MM.1S (cell line): ENCODE measurements at regions not wholly inside any gene's neighbourhood (a gene's known extent, or its start where the extent isn't known, plus 50 kb on each side); places are given as distances from the start of the nearest gene placed in this dataset.

Experiments used
- DNase-seq: peaks from one replicate; pipeline ENCODE4 v3.0.0-alpha.2; 2015
- H2AFZ ChIP-seq: fragments of 300-600 bp; sonication (generic); 2 replicates; pipeline ENCODE4 v1.6.0; 2016; ENCODE audit warnings: antibody characterized with exemption, low read length
- H3F3A ChIP-seq: fragments of 300-600 bp; sonication (generic); 2 replicates; pipeline ENCODE4 v1.6.1; 2016; ENCODE audit warnings: mild to moderate bottlenecking, antibody characterized with exemption, low read length, moderate library complexity, mixed read lengths; ENCODE audit not compliant: insufficient read depth
- H3K27ac ChIP-seq: fragments of 300-600 bp; sonication (generic); 2 replicates; pipeline ENCODE4 v1.5.1; 2016; ENCODE audit warnings: mild to moderate bottlenecking, low read length
- H3K27me3 ChIP-seq: fragments of 300-600 bp; sonication (generic); replicated peaks from 2 replicates; pipeline ENCODE4 v1.6.0; 2016; ENCODE audit warnings: low read length; ENCODE audit not compliant: insufficient read depth
- H3K36me3 ChIP-seq: fragments of 300-600 bp; sonication (generic); replicated peaks from 2 replicates; pipeline ENCODE4 v1.6.1; 2016; ENCODE audit warnings: mild to moderate bottlenecking, low read length, mixed read lengths; ENCODE audit not compliant: insufficient read depth
- H3K4me1 ChIP-seq: fragments of 300-600 bp; sonication (generic); 2 replicates; pipeline ENCODE4 v1.6.1; 2016; ENCODE audit warnings: low read length, mixed read lengths
- H3K4me2 ChIP-seq: fragments of 300-600 bp; sonication (generic); 2 replicates; pipeline ENCODE4 v1.6.0; 2016; ENCODE audit warnings: low read depth, low read length
- H3K4me3 ChIP-seq: fragments of 300-600 bp; sonication (generic); 2 replicates; pipeline ENCODE4 v1.5.1; 2016; ENCODE audit warnings: low read length, mixed read lengths
- H3K79me2 ChIP-seq: fragments of 300-600 bp; sonication (generic); 2 replicates; pipeline ENCODE4 v1.6.1; 2016; ENCODE audit warnings: mixed run types, low read length, mixed read lengths
- H3K9ac ChIP-seq: fragments of 300-600 bp; sonication (generic); 2 replicates; pipeline ENCODE4 v1.6.1; 2016; ENCODE audit warnings: low read length, mixed read lengths
- H3K9me2 ChIP-seq: fragments of 300-600 bp; sonication (generic); replicated peaks from 2 replicates; pipeline ENCODE4 v1.6.1; 2016; ENCODE audit warnings: mild to moderate bottlenecking, low read length, mixed read lengths; ENCODE audit not compliant: insufficient read depth
- H3K9me3 ChIP-seq: fragments of 300-600 bp; sonication (generic); replicated peaks from 2 replicates; pipeline ENCODE4 v1.6.1; 2016; ENCODE audit warnings: mild to moderate bottlenecking, low read length, mixed read lengths; ENCODE audit not compliant: insufficient read depth
- H4K20me1 ChIP-seq: fragments of 300-600 bp; sonication (generic); 2 replicates; pipeline ENCODE4 v1.6.1; 2016; ENCODE audit warnings: mild to moderate bottlenecking, low read length, moderate library complexity, mixed read lengths; ENCODE audit not compliant: insufficient read depth
- CTCF ChIP-seq: fragments of 300-600 bp; sonication (generic); IDR thresholded peaks from 2 replicates; pipeline ENCODE4 v1.5.1; 2016; ENCODE audit warnings: antibody characterized with exemption, low read length, mixed read lengths
- EZH2 ChIP-seq: fragments of 300-600 bp; sonication (generic); optimal IDR thresholded peaks from 2 replicates; pipeline ENCODE3; 2017; ENCODE audit warnings: low read depth, mild to moderate bottlenecking, antibody characterized with exemption, low read length, mixed read lengths
- EZH2phosphoT487 ChIP-seq: fragments of 300-600 bp; sonication (generic); IDR thresholded peaks from 2 replicates; pipeline ENCODE4 v1.6.1; 2018; ENCODE audit warnings: antibody characterized with exemption, low read length

- H3K79me2 ChIP-seq: no peaks in the 10 kb centered on the region
- H4K20me1 ChIP-seq: no peaks in the 10 kb centered on the region
- H3K9ac ChIP-seq: no peak overlapping the region
- H3F3A ChIP-seq: no peaks in the 10 kb centered on the region
- no peaks in the 10 kb centered on the region for H3K36me3 ChIP-seq
- no peak overlapping the region for H3K27ac ChIP-seq
- H3K4me3 ChIP-seq: no peak overlapping the region
- no peak for DNase-seq
- no peak overlapping the region for H2AFZ ChIP-seq
- H3K9me3 ChIP-seq: no peaks in the 10 kb centered on the region
- H3K4me2 ChIP-seq: no peak overlapping the region
- no peaks in the 10 kb centered on the region for H3K9me2 ChIP-seq
- H3K4me1 ChIP-seq: no peaks in the 10 kb centered on the region
- no peak for TF ChIP-seq EZH2phosphoT487
- TF ChIP-seq CTCF: no peak
- TF ChIP-seq EZH2: no peak
- H3K27me3 ChIP-seq: no peaks in the 10 kb centered on the region
Measured at GRCh38 chr11:134500621-134501020, 88.6 kb upstream of the B3GAT1 start.

GRCh38 chr11:134499990-134500389, 87.9 kb upstream of the B3GAT1 start:
- Histone ChIP-seq H3K4me1 (no peaks in the 10 kb centered on the region), H3F3A (no peaks in the 10 kb centered on the region), H2AFZ (no peak overlapping the region), H3K36me3 (no peaks in the 10 kb centered on the region), H3K4me3 (no peak overlapping the region), H3K79me2 (no peaks in the 10 kb centered on the region), H3K9me3 (no peaks in the 10 kb centered on the region), H4K20me1 (no peaks in the 10 kb centered on the region), H3K27me3 (no peaks in the 10 kb centered on the region), H3K9ac (no peak overlapping the region), H3K27ac (no peak overlapping the region), H3K9me2 (no peaks in the 10 kb centered on the region), H3K4me2 (no peak overlapping the region)
- DNase-seq: no peak
- no peak for TF ChIP-seq CTCF
- TF ChIP-seq EZH2phosphoT487: no peak
- no peak for TF ChIP-seq EZH2

- Histone ChIP-seq H3K36me3 (no peaks in the 10 kb centered on the region), H2AFZ (no peak overlapping the region)
- no peak for DNase-seq
Measured at GRCh38 chr11:134498326-134499139, 86.5 kb upstream of the B3GAT1 start.

More at GRCh38 chr11:134498326-134499139, 86.5 kb upstream of the B3GAT1 start:
- Histone ChIP-seq H3K79me2 (no peaks in the 10 kb centered on the region), H3K27me3 (no peaks in the 10 kb centered on the region), H3K9me2 (no peaks in the 10 kb centered on the region), H3F3A (no peaks in the 10 kb centered on the region), H4K20me1 (no peaks in the 10 kb centered on the region), H3K4me2 (no peak overlapping the region), H3K4me3 (no peak overlapping the region), H3K9me3 (no peaks in the 10 kb centered on the region), H3K27ac (no peak overlapping the region), H3K9ac (no peak overlapping the region), H3K4me1 (no peaks in the 10 kb centered on the region)
- TF ChIP-seq EZH2: no peak
- TF ChIP-seq CTCF: no peak
- TF ChIP-seq EZH2phosphoT487: no peak
